ENCODE measurements at regions not wholly inside any gene's neighbourhood (a gene's known extent, or its start where the extent isn't known, plus 50 kb on each side); places are given as distances from the start of the nearest gene placed in this dataset.

- no peak for DNase-seq (ENCODE audit: low spot score)
Observed at GRCh38 chr6:80466981-80467380, 360.5 kb downstream of the BCKDHB start.

DNA sequence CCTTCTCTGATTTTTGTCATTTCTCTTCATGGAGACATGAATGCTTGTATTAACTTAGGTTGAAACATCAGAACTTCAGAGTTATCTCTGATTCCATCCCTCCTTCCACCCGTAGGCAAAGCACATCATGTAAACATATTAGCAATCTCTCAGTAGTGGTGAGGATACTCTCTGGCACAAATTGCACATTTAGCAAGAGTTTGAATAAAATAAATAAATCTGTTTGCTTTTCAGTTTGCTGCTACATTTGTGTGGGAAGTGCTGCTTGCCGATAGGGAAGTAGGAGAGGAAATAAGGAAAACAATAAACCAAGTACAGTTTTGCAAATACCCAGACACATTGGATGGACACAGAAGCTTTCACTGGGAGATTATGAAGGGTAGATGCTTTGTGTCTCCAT is 359.0 kb downstream of the BCKDHB start:
- DNase-seq (ENCODE audit: low spot score), result no peak

DNA sequence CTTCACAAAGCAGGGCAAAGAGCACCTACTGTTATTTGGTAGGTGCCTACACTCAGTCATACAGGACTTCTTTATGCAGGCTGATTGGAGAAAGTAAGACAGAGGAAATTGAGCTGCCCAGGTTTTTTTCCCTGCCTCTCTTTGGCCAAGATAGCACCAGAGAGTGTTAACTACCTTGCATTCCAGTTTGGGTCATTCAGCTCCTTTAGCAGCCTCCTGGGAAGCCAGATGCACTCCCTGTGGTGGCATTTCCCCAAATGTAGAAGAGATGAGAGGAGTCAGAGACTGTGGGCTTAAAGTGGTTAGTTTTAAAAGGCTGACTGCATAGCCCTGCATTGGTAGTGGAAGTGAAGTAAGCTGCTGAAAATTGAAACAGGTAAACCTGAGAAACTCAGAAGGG is 358.4 kb downstream of the BCKDHB start:
- no peak for DNase-seq (ENCODE audit: low spot score)

- no peak for DNase-seq (ENCODE audit: low spot score)
Observed at GRCh38 chr6:80463197-80463596, 356.7 kb downstream of the BCKDHB start.

- DNase-seq (ENCODE audit: low spot score), result no peak
Observed at GRCh38 chr6:80460257-80460865, 353.9 kb downstream of the BCKDHB start.

DNA sequence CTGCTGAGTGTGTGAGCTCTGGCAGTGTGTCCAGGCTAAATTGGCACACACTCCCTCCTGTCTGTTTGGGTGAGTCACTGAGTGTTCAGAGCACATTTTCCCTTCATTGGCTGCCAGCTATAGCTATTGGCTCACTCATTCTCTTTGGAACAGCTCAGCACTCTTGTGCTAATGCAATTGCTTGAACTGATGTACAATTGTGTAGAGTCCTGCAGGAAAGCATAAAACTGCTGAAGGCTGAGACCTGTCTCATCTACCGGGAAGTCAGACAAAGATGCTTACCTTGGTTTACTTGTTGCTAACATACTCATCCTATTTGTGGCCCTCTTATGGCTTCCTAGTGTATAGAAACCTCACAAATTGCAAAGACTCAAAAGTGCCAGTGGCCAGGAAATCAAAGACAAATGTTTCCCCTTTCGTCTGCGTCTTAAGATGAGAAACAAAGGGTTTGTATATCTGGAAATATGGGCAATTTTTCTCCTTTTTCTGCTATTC is 351.0 kb downstream of the BCKDHB start:
- DNase-seq (ENCODE audit: low spot score), result no peak

- DNase-seq (ENCODE audit: low spot score), result no peak
Observed at GRCh38 chr6:80456724-80457438, 350.4 kb downstream of the BCKDHB start.

GRCh38 chr6:80454661-80455365 is 348.3 kb downstream of the BCKDHB start:
- no peak for DNase-seq (ENCODE audit: low spot score)

- DNase-seq (ENCODE audit: low spot score), result peak; percentile 47
Observed at GRCh38 chr6:80454197-80454596, 347.7 kb downstream of the BCKDHB start.

- DNase-seq (ENCODE audit: low spot score), result no peak
Observed at GRCh38 chr6:80449726-80450125, 343.3 kb downstream of the BCKDHB start.

- no peak for DNase-seq (ENCODE audit: low spot score)
Observed at GRCh38 chr6:80446454-80447045, 340.1 kb downstream of the BCKDHB start.

DNA sequence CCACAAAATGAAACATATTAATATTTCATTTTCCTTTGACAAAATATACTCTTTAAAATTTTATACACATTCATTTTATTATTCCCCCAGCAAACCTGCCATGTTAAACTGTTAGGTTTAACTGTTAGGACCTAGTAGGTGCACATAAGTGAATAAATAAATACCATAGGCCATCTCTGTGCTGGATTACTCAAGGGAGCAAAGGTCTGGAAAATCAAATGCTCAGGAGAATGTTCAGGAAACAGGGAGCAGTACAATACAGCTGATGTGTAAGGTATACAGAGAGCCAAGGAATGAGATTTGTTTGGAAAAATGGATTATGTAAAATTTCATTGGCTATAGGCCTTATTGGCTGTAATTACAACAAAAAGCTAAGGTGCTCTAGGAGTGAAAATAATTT is 339.3 kb downstream of the BCKDHB start:
- no peak for DNase-seq (ENCODE audit: low spot score)

DNA sequence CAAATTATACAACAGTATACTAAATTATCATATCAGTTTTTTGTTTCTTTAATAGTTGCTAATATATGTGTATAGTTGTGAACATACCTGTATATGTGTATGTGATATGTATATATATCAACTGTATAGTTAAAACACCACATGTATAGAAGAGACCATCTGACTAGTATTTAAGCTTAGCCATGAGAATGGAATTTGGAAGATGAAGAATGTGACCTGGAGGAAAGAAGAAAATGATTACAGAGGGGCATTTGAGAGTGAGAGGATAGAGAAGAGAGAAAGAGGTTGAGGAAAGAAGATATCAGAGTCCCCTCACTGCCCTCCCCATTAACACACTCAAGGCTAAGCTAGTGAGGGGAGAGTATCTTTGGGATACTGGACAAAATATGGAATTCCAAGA is 335.9 kb downstream of the BCKDHB start:
- DNase-seq (ENCODE audit: low spot score), result no peak

GRCh38 chr6:80441131-80441530 is 334.7 kb downstream of the BCKDHB start:
- DNase-seq (ENCODE audit: low spot score), result no peak

GRCh38 chr6:80440496-80441115 is 334.1 kb downstream of the BCKDHB start:
- peak; percentile 61 for DNase-seq (ENCODE audit: low spot score)

DNA sequence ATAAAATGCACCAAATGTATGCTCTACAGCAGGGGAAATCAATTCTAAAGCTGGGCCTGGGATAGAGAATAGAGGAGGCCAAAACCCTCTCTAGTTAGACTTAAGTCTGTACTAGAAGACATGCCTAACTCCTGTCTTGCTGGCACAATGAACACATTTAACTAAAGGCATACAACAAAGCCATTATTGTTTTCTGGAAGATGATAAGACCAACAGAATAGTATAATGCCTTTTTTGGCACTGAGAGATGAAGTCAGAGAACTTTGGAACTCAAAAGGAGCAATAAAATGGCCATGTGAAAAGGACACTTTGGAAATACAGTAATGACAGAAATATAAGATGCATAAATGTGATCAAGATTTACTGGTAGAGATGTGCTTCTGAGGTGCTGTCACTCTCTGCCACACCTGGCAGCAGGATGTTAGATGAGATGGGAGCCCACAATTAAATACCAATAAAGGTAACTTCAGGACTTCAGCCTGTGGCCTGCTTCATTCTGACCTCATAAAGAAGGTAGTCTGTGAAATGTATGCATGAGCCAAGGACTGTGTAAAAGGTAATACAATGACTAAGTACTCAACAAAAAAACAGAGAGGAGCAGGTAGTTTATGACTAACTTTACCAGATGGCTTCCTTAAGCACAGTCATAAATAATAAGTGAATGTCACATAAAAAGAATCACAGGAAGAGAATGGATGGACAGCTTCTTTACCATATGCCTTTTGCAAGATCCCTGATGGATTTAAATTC is 333.4 kb downstream of the BCKDHB start:
- peak; percentile 81 for DNase-seq (ENCODE audit: low spot score)

- peak; percentile 81 for DNase-seq (ENCODE audit: low spot score)
Observed at GRCh38 chr6:80438772-80439171, 332.3 kb downstream of the BCKDHB start.

GRCh38 chr6:80437801-80438200 is 331.3 kb downstream of the BCKDHB start:
- DNase-seq (ENCODE audit: low spot score), result no peak

- no peak for DNase-seq (ENCODE audit: low spot score)
Observed at GRCh38 chr6:80437221-80437620, 330.8 kb downstream of the BCKDHB start.

GRCh38 chr6:80436663-80437062 is 330.2 kb downstream of the BCKDHB start:
- DNase-seq (ENCODE audit: low spot score), result no peak

GRCh38 chr6:80435457-80435856 is 329.0 kb downstream of the BCKDHB start:
- DNase-seq (ENCODE audit: low spot score), result no peak

Measured in HT-29 (cell line).